ENCODE measurements at regions not wholly inside any gene's neighbourhood (a gene's known extent, or its start where the extent isn't known, plus 50 kb on each side); places are given as distances from the start of the nearest gene placed in this dataset.

GRCh38 chr7:118473271-118473670 is 248.8 kb downstream of the ANKRD7 start:
- Histone ChIP-seq H3K9ac (ENCODE audit: low read depth, low read length) (no peak overlapping the region), H2BK20ac (ENCODE audit: low read depth, low read length) (no peak overlapping the region), H3K18ac (ENCODE audit: low read depth, low read length) (no peak overlapping the region), H4K8ac (ENCODE audit: low read depth in 2 of 2, low read length in 2 of 2) (no peak overlapping the region), H3K9me1 (ENCODE audit: insufficient read depth, low read length) (no peaks in the 10 kb centered on the region), H3K27me3 (ENCODE audit: control insufficient read depth, insufficient read depth, low read length) (no peaks in the 10 kb centered on the region), H3K14ac (replicated peaks; ENCODE audit: low read depth, low read length) (no peak overlapping the region), H4K91ac (ENCODE audit: insufficient read depth, low read depth, low read length) (no peak overlapping the region), H2AFZ (replicated peaks; ENCODE audit: low read length, poor library complexity) (no peak overlapping the region), H3K4me3 (ENCODE audit: insufficient read depth, low read depth, low read length) (no peak overlapping the region), H3K36me3 (ENCODE audit: control insufficient read depth, insufficient read depth, low read length) (no peaks in the 10 kb centered on the region), H3K4me2 (ENCODE audit: low read depth, low read length) (no peak overlapping the region), H3K9me3 (ENCODE audit: control insufficient read depth, insufficient read depth, low read length) (peaks cover 3% of the 10 kb centered on the region; the same call in 1 of the 2 replicates), H2AK9ac (replicated peaks; ENCODE audit: low read depth, low read length, poor library complexity) (no peak overlapping the region), H2BK120ac (ENCODE audit: low read depth, low read length) (no peak overlapping the region), H3K23ac (ENCODE audit: low read depth, low read length) (no peak overlapping the region), H2BK5ac (ENCODE audit: low read depth, low read length, poor library complexity, severe bottlenecking) (no peak overlapping the region), H2BK15ac (ENCODE audit: low read depth, low read length) (no peak overlapping the region), H3K4me1 (ENCODE audit: control insufficient read depth, insufficient read depth, low read length) (no peaks in the 10 kb centered on the region), H2AK5ac (ENCODE audit: low read depth, low read length) (no peak overlapping the region), H3K56ac (ENCODE audit: extremely low read depth, insufficient read depth, low read length) (no peak overlapping the region), H3K27ac (ENCODE audit: insufficient read depth, low read length) (no peak overlapping the region), H3K79me1 (ENCODE audit: low read depth in 1 of 2, low read length in 2 of 2) (no peaks in the 10 kb centered on the region), H4K5ac (ENCODE audit: low read depth, low read length) (no peak overlapping the region), H4K20me1 (ENCODE audit: insufficient read depth, low read length) (no peaks in the 10 kb centered on the region), H3K4ac (ENCODE audit: low read depth, low read length) (no peak overlapping the region)
- dilution Hi-C loops (cut with HindIII; ENCODE audit: low sequenced_read_pairs, unreplicated experiment) = no loop called here
- BruUV-seq (replicated peaks) = no TSS peak
- CTCF ChIA-PET = no interaction called here
- in situ Hi-C loops (cut with MboI; ENCODE audit: low sequenced_read_pairs) = no loop called here
- intact Hi-C loops (cut with micrococcal nuclease) = no loop called here
- POLR2A ChIA-PET (ENCODE audit: unreplicated experiment) = no interaction called here
- no peak for DNase-seq
- TF ChIP-seq RFX5 (IDR thresholded peaks at IDR 0.05; ENCODE audit: low read depth, low read length) = no peak
- no CpG with 5 or more reads among the region's 5 CpGs for WGBS, 2 experiments (ENCODE audit: extremely low coverage in 2 of 2, insufficient read length in 1 of 2)
- ATAC-seq (ENCODE audit: low read depth) = no peak

Data from IMR-90 (cell line).